DMS53 (cell line): ENCODE measurements at regions not wholly inside any gene's neighbourhood (a gene's known extent, or its start where the extent isn't known, plus 50 kb on each side); places are given as distances from the start of the nearest gene placed in this dataset.
"Not testable (repeated sequence)": the region's sequence is repeated elsewhere in the genome, so short reads cannot be mapped to it uniquely, and the experiment has no call there.

ENCODE experiments used
- DNase-seq: peaks from one replicate; lab custom pipeline; 2025; lab: John Stamatoyannopoulos, UW

DNA sequence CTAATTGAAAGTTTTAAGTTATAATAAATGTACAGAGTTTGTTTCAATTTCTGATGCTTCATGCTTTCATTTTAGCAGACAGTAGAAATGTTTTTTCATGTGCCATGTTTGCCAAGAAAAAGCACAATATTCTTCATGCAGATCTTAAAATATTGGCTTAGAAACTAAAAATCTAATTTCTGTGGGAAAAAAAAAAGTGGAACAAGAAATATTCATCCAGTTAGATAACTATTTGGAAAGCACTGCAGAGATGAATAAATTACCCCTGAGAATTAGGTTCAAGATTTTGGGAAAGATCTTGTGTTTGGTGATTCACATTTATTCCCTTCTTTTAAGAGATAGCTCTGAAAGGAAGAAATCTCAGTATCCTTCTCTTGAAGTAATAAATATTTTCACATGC is 912.5 kb downstream of the C4orf33 start:
- DNase-seq = no peak

DNA sequence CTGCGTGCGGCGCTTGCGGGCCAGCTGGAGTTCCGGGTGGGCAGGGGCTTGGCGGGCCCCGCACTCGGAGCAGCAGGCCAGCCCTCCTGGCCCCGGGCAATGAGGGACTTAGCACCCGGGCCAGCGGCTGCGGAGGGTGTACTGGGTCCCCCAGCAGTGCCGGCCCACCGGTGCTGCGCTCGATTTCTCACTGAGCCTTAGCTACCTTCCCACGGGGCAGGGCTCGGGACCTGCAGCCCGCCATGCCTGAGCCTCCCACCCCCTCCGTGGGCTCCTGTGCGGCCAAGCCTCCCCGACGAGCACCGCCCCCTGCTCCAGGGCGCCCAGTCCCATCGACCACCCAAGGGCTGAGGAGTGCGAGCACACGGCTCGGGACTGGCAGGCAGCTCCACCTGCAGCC is 916.9 kb downstream of the C4orf33 start:
- DNase-seq = not testable (repeated sequence)

- no peak for DNase-seq
These were observed 925.8 kb downstream of the C4orf33 start for GRCh38 chr4:130021706-130022105.

DNA sequence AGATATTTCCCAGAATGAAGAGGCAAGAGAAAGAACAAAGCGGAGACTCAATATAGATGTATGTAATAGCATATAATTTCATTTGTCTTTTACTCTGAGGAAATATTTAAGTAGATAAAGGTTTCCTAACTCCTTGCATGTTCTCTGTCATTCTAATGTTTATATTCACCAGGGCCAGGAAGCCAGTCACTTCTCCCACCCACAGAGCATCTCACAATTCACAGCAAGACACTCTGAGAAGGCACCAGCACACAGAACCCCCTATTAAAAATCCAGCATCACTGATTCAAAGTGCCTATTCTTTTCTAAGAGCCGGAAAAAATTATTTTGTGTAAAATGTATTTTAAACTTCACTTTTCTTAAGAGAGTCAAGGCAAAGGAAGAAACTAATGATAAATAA is 927.1 kb downstream of the C4orf33 start:
- DNase-seq = no peak

GRCh38 chr4:130025701-130026100 is 929.7 kb downstream of the C4orf33 start:
- DNase-seq = no peak

GRCh38 chr4:130026185-130026584 is 930.2 kb downstream of the C4orf33 start:
- peak; percentile 3 for DNase-seq

DNA sequence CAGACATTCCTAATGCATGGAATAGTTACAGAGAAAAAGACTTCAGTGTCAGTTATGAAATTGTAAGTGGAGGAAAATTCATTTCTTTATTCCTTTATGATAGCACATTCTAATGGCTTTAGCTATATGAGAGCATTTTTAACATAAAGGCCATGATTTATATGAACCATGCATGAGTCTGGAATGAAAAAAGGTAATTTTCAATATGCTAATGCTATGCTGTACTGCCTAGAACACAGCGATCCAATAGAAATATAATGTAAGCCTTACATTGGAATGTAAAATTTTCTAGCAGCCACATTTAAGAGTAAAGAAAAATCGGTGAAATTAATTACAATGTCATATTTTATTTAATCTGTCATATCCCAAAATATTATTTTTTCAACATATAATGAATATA is 932.0 kb downstream of the C4orf33 start:
- no peak for DNase-seq

GRCh38 chr4:130028552-130028951 is 932.6 kb downstream of the C4orf33 start:
- no peak for DNase-seq

DNA sequence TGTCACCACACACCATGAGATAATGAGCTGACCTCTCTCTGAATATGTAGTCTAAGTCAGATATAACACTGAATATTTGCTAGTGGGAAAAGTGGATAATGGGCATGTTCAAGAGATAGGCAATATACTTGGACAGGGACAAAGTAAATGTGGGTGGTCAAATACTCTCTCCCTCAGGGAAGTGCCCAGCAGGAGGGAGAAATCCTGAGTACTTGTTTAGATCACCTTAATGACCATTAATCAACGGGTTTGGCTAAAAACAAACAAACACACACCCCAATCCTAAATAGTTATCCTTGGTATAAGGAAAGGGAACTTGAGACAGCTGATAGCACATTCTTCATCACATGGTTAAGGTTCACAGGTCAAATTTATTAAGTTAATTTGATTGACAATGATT is 933.5 kb downstream of the C4orf33 start:
- DNase-seq = no peak

GRCh38 chr4:130031858-130032257 is 935.9 kb downstream of the C4orf33 start:
- no peak for DNase-seq

DNA sequence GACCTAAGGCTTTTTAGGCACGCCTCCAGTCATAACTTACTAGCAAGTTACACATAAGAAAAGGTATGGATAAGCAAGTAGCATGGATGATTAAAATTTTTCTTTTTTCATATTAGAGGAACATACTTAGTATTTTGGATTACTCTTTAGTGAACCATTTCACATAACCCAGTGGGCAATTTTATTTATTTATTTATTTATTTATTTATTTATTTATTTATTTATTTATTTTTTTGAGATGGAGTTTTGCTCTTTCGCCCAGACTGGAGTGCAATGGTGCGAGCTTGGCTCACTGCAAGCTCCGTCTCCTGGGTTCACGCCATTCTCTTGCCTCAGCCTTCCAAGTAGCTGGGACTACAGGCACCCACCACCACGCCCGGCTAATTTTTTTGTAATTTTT is 937.7 kb downstream of the C4orf33 start:
- DNase-seq = not testable (repeated sequence)

DNA sequence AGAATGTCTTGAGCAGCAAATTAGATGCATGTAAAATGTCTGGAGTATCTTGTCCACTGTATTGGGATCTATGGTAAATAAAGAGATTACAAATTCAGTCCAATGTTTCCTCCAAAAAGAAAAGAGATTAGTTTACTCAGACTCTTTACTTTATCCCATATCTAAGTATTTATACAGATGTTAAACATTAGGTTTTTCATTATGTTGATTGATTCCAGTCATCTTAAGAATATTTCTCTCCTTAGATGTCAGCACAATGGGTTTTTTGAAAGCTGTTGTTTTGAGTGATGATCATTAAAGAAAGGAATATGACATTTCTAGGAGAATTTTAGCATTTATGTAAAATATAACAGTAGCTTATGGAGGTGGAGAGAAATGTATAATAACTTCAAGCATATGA is 938.9 kb downstream of the C4orf33 start:
- no peak for DNase-seq

DNA sequence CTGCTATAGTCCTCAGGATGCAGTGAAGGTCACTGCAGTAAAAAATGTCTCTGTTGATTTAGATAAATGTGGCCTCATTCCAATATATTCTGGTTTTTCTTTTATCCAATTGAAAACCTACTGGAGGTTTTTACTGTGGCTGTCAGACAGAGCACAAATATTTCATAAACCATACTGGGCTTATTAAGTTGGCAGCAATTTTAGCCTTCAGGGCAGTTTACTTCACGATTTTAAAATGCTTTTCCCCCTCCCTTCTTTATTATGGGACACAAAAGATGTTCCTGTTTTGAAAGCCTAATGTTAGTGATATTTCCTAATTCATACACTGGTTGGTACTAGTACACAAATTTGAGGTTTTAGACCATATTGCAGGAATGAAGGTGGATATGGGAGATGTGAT is 939.4 kb downstream of the C4orf33 start:
- DNase-seq = no peak

GRCh38 chr4:130037866-130038265 is 941.9 kb downstream of the C4orf33 start:
- not testable (repeated sequence) for DNase-seq

- not testable (repeated sequence) for DNase-seq
These were observed 942.6 kb downstream of the C4orf33 start for GRCh38 chr4:130038540-130038939.

DNA sequence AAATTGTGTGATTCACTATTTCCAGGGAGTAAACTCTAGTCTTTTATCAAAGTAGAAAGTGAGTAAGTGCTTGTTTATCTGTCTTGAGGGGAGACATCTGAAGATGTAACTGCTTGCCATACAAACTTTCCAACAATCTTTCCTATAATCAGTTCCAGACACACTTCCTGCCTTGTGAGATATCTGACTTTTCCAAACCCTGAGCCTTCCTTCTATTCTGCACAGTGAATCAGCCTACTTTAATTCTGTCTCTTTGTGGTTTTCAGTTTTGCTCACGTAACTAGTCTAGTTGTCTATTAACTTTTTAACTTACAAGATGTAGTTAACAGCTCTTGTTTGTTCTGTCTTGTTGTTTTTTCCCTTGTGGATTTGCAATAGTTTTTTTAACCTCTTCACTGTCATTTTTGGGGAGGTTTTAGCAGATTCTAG is 947.8 kb downstream of the C4orf33 start:
- peak; percentile 9 for DNase-seq

DNA sequence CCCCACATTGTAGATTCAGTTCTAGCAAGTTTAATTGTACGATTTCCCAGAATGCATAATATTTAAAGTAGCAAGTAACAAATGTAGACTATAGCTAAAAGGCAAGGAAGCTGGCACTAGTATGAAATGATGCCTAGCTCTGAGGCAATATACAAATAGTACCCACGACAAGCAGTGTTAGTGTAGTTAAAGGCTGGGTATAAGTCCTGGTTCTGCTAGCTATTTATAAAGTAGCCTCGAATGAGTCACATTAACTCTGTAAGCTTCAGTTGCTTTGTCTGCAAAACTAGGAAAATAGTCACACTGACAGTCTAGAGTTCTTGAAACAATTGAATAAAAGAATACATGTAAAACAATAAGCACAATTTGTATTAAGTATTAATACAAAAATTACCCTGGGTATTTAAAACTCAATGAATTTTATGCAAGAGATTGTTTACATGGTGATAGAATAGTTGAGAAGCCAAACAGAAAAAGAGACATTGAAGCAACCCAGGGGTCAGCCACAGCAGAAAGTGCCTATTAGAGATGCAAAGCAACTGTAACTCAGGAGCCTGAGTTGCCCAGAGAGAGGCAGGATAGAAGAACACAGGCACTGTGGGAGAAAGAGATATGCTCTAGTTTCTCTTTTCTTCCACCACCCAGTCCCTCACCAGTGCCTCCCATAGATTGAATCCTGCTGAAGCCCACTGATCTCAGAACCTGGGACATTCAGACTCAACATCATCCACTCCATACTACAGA is 949.0 kb downstream of the C4orf33 start:
- DNase-seq = no peak

- DNase-seq = peak; percentile 13
These were observed 957.8 kb downstream of the C4orf33 start for GRCh38 chr4:130053723-130054122.

DNA sequence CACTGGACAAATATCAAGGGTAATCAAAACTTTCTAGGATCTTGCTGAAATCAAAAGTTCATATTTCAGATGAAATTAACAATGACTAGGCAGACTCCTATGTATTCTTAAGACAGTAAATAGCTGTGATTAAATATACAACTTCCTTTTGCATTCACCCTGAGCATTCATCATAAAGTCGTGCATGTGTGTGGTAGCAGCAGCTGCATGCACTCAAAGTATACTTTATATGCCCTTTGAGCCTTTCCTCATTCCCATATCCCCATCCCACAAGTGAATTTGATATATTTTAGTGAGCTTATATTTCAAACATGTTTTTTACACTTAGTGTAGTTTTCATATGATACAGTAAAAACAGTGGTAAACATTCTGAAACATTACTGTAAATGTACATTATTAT is 959.0 kb downstream of the C4orf33 start:
- DNase-seq = no peak

- DNase-seq = no peak
These were observed 960.3 kb downstream of the C4orf33 start for GRCh38 chr4:130056286-130056685.

GRCh38 chr4:130064471-130064870 is 968.5 kb downstream of the C4orf33 start:
- DNase-seq = no peak

GRCh38 chr4:130067419-130067818 is 971.5 kb downstream of the C4orf33 start:
- no peak for DNase-seq

- no peak for DNase-seq
These were observed 972.1 kb downstream of the C4orf33 start for GRCh38 chr4:130068072-130068471.

GRCh38 chr4:130071746-130072145 is 975.8 kb downstream of the C4orf33 start:
- peak; percentile 15 for DNase-seq
